Body of pancreas (tissue), 4 donors: ENCODE measurements at regions not wholly inside any gene's neighbourhood (a gene's known extent, or its start where the extent isn't known, plus 50 kb on each side); places are given as distances from the start of the nearest gene placed in this dataset.

Experiments
- CTCF ChIP-seq, 7 experiments: fragments of 450-650 bp in 4 of 7; fragments of 200-600 bp in 3 of 7; sonication (generic) in 3 of 7; IDR thresholded peaks; one replicate each; pipeline ENCODE4 v1.5.1; 2016 to 2019; ENCODE audit warnings: antibody characterized with exemption in 7 of 7
- POLR2A ChIP-seq, 3 donors: fragments of 450-650 bp; IDR thresholded peaks; one replicate each; pipeline ENCODE4 v1.6.1; 2016; ENCODE audit warnings: antibody characterized with exemption in 3 of 3, mild to moderate bottlenecking in 2 of 3

GRCh38 chr5:124962735-124963134, 216.3 kb upstream of the ZNF608 start:
- TF ChIP-seq CTCF (IDR thresholded peaks at IDR 0.05) (no peak), POLR2A (IDR thresholded peaks at IDR 0.05) (no peak)
